Loucy (cell line): ENCODE measurements at regions not wholly inside any gene's neighbourhood (a gene's known extent, or its start where the extent isn't known, plus 50 kb on each side); places are given as distances from the start of the nearest gene placed in this dataset.

Experiments used
- CTCF ChIP-seq: fragments of 200-600 bp; sonication (generic); conservative IDR thresholded peaks from 2 replicates; pipeline ENCODE4 v1.5.1; 2014; ENCODE audit warnings: mild to moderate bottlenecking, antibody characterized with exemption, low read length
- EZH2phosphoT487 ChIP-seq: fragments of 200-600 bp; IDR thresholded peaks from 2 replicates; pipeline ENCODE4 v1.6.1; 2018; ENCODE audit warnings: antibody characterized with exemption, mild to moderate bottlenecking, moderate library complexity, borderline replicate concordance

DNA sequence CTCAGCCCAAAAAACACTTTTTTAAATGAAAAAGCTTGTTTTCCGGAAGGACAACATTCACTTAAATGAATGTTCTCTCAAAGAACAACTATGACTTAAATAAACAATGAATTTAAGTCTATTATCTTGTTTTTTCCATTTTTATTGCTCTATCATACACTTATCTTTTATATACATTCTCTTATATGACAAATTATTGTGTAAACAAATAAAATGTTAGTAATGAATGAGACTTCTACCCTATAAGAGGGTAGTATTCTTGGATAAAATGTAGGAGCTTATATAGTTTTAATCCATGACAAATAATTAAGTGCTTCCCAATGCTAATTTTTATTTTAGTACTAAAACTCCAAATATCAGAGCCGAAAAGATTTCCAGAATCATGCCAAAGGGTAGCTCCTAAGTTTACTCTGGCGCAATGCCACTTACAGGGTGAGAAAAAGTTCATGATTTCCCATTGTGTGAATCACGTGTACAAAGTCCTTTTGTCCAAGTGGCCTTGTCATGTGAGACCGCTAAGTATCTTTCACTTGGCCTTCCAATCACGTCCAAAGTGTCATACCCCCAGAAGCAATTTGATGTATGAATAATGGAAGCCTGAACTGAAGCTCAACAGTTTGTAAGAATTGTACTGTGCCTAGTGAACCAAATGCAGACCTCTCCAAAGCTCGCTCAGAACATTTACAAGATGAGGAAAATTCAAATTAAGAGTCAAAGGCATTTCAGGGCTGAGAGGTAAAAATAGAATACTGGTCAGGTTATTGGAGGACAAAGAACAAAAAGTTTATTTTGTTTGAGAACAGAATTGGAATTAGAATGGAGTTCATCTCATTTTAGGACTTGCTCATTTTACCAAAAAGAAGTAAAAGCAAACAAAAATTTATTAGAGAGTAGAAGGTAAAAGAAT is 56.6 kb upstream of the C1orf21 start:
- TF ChIP-seq CTCF = no peak
- TF ChIP-seq EZH2phosphoT487 = no peak
